ENCODE measurements at regions not wholly inside any gene's neighbourhood (a gene's known extent, or its start where the extent isn't known, plus 50 kb on each side); places are given as distances from the start of the nearest gene placed in this dataset.
"Not testable (repeated sequence)": the region's sequence is repeated elsewhere in the genome, so short reads cannot be mapped to it uniquely, and the experiment has no call there.

GRCh38 chr15:30222798-30223591 lies 88.1 kb downstream of the GOLGA8T start:
- TF ChIP-seq, protein P1, sequence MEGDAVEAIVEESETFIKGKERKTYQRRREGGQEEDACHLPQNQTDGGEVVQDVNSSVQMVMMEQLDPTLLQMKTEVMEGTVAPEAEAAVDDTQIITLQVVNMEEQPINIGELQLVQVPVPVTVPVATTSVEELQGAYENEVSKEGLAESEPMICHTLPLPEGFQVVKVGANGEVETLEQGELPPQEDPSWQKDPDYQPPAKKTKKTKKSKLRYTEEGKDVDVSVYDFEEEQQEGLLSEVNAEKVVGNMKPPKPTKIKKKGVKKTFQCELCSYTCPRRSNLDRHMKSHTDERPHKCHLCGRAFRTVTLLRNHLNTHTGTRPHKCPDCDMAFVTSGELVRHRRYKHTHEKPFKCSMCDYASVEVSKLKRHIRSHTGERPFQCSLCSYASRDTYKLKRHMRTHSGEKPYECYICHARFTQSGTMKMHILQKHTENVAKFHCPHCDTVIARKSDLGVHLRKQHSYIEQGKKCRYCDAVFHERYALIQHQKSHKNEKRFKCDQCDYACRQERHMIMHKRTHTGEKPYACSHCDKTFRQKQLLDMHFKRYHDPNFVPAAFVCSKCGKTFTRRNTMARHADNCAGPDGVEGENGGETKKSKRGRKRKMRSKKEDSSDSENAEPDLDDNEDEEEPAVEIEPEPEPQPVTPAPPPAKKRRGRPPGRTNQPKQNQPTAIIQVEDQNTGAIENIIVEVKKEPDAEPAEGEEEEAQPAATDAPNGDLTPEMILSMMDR (IDR thresholded peaks at IDR 0.05) = not testable (repeated sequence)
- not testable (repeated sequence) for TF ChIP-seq POLR2A (IDR thresholded peaks at IDR 0.05)

Measured in ovary (tissue), 3 donors.